ENCODE measurements at regions not wholly inside any gene's neighbourhood (a gene's known extent, or its start where the extent isn't known, plus 50 kb on each side); places are given as distances from the start of the nearest gene placed in this dataset.

DNA sequence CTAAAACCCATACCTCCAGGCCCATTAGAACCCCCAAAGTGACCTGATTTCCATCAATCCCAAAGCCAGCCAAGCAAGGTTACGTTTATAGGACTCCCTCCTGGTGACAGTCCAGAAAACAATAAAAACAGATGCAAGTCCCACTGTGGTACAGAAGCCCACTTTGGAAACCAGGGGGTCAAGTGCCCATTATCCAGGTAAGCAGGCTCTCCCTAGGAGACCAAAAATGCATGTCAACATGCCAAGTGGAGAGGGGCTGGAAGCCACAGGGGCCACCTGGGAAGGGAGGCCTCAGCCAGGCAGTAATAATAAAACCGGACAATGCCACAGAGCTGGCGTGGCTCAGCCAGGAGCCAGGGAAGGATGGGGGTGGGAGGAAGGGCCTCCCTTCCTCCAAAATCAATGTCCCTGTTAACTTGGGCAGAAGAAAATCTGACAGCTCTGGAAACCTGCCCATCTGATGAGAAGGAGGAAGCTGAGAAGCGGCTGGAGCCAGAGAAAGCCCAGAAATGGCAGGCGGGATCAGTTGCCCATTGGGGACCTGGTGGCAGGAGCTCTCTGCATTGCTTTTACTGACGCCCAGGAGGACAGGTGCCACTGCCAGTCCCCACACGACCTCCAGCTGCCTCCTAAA lies 160.4 kb downstream of the ZIC5 start:
- Histone ChIP-seq H3K9ac (ENCODE audit: low read depth, low read length) (no peak overlapping the region), H3K27me3 (ENCODE audit: control insufficient read depth, insufficient read depth, low read length) (no peaks in the 10 kb centered on the region), H3K36me3 (ENCODE audit: control insufficient read depth, insufficient read depth, low read length) (no peaks in the 10 kb centered on the region), H3K9me3 (ENCODE audit: control insufficient read depth, insufficient read depth, low read length) (no peaks in the 10 kb centered on the region), H3K4me3 (ENCODE audit: low read depth, low read length) (no peak overlapping the region), H3K4me1 (ENCODE audit: control insufficient read depth, insufficient read depth, low read length) (peaks cover 5% of the 10 kb centered on the region)

DNA sequence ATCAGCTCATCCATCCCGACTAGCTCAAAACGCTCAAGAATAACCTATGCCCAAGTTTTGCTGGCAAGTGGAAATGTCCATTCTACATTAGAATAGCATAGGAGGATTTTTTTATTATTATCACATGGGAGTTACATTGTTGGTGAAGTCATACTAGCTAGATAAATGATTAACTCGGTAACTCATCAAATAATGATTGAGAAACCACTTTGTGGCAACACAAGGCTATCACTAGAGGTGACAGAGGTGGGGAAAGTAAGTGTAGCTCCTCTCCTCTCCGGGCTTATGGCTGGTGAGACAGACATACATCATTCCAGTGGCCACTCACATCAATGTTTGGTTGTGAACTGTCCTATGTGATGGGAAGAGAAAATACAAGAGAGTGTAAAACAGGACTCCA lies 161.6 kb downstream of the ZIC5 start:
- Histone ChIP-seq H3K4me1 (ENCODE audit: control insufficient read depth, insufficient read depth, low read length) (peaks cover 8% of the 10 kb centered on the region), H3K4me3 (ENCODE audit: low read depth, low read length) (no peak overlapping the region), H3K9me3 (ENCODE audit: control insufficient read depth, insufficient read depth, low read length) (no peaks in the 10 kb centered on the region), H3K36me3 (ENCODE audit: control insufficient read depth, insufficient read depth, low read length) (no peaks in the 10 kb centered on the region), H3K9ac (ENCODE audit: low read depth, low read length) (no peak overlapping the region), H3K27me3 (ENCODE audit: control insufficient read depth, insufficient read depth, low read length) (no peaks in the 10 kb centered on the region)

DNA sequence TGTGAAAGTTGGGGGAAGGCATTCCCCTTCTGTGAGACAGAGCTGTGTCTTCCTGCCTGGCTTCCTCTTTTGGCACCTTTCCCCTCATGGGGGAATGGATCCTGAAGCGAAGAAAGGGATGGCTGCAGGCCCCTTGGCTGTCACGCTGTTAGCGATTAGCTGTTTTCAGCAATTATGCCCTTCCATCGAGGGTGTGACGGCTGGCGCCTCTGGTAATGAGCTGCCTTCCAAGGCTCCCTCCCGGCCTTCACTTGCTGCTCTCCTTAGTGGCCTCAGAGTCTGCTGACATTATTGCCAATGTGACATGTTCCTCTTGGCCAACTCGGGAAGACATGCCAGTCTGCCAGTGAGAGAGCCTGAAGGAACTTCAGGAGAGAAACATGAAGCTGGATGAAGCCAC lies 162.1 kb downstream of the ZIC5 start:
- H3K27me3 ChIP-seq (ENCODE audit: control insufficient read depth, insufficient read depth, low read length): no peaks in the 10 kb centered on the region
- no peaks in the 10 kb centered on the region for H3K9me3 ChIP-seq (ENCODE audit: control insufficient read depth, insufficient read depth, low read length)
- no peaks in the 10 kb centered on the region for H3K36me3 ChIP-seq (ENCODE audit: control insufficient read depth, insufficient read depth, low read length)
- no peak overlapping the region for H3K9ac ChIP-seq (ENCODE audit: low read depth, low read length)
- H3K4me3 ChIP-seq (ENCODE audit: low read depth, low read length): no peak overlapping the region
- H3K4me1 ChIP-seq (ENCODE audit: control insufficient read depth, insufficient read depth, low read length): peaks cover 12% of the 10 kb centered on the region

DNA sequence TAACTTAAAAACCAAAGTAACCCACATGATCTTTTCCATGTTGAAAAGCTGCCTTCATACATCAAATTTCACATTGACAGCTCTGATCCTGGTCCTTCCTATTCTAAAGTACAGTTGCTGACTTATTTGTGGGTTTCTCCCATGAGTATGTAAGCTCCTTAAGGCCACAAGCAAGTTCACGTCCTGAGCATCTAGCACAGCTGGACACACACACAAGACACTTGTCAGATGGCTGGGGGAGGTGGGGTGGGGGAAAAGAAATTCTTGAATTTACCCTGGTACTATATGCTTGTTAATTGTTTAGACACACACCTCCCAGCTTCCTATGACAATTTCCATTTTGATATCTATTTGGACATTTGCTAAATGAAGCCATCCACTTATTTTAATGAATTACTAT lies 162.8 kb downstream of the ZIC5 start:
- Histone ChIP-seq H3K4me3 (ENCODE audit: low read depth, low read length) (no peak overlapping the region), H3K27me3 (ENCODE audit: control insufficient read depth, insufficient read depth, low read length) (no peaks in the 10 kb centered on the region), H3K36me3 (ENCODE audit: control insufficient read depth, insufficient read depth, low read length) (no peaks in the 10 kb centered on the region), H3K9me3 (ENCODE audit: control insufficient read depth, insufficient read depth, low read length) (no peaks in the 10 kb centered on the region), H3K9ac (ENCODE audit: low read depth, low read length) (no peak overlapping the region), H3K4me1 (ENCODE audit: control insufficient read depth, insufficient read depth, low read length) (peaks cover 17% of the 10 kb centered on the region)

DNA sequence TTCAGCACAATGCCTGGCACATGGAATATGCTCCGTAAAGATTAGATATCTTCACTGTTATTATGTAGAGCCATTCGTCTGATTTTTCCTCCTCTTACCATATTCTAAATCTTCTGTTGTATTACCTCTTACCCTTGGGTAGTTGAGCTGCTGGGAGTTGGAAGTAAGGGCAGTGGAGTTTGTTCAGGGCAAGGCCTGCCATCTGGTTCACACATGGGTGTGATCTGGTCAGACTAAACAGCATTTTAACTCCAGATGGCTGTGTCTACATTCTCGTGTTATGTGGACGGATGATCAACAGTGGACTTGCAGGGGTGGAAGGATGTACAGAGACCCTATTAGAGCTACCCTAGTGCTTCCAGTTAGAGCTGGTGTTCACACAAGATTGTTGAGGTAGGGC lies 164.9 kb downstream of the ZIC5 start:
- H3K4me1 ChIP-seq (ENCODE audit: control insufficient read depth, insufficient read depth, low read length): peaks cover 17% of the 10 kb centered on the region
- H3K4me3 ChIP-seq (ENCODE audit: low read depth, low read length): no peak overlapping the region
- H3K9ac ChIP-seq (ENCODE audit: low read depth, low read length): no peak overlapping the region
- no peaks in the 10 kb centered on the region for H3K36me3 ChIP-seq (ENCODE audit: control insufficient read depth, insufficient read depth, low read length)
- no peaks in the 10 kb centered on the region for H3K9me3 ChIP-seq (ENCODE audit: control insufficient read depth, insufficient read depth, low read length)
- no peaks in the 10 kb centered on the region for H3K27me3 ChIP-seq (ENCODE audit: control insufficient read depth, insufficient read depth, low read length)

DNA sequence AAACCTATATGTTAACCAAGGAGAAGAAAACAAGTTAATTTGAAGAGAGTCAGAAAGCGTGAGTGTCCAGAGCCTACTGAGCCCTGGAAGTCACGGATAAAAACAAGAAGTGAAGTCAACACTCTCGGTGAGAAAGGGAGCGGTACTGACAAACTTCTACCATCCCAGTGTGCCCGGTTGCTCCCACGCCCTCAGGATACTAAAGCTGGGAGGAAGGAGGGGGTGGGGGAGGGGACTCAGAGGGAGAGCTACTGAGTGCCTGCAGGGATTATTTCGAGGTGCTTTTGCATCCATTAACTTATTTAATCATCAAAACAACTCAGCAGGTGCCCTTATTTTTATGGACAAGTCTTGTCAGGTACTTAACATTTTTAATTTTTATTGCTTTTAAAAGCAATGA lies 166.2 kb downstream of the ZIC5 start:
- no peak overlapping the region for H3K9ac ChIP-seq (ENCODE audit: low read depth, low read length)

DNA sequence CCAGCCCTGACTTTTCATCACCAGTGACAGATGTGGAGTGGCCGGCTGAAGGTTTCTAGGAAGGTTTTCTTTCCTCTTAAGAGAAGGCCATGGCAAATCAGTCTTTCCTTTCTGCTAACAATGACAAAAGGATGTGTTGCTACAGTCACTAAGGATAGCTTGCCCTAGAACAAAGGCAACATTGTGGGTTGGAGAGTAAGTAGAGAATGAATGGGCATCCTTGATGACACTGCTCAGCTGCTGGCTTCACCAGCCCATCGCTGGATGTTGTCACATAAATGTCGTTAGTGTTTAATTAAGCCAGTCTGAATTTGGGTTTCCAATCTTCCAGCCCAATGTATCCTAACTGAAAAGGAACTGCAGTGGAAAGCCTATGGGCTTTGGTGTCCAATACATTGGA lies 168.4 kb downstream of the ZIC5 start:
- Histone ChIP-seq H3K9me3 (ENCODE audit: control insufficient read depth, insufficient read depth, low read length) (no peaks in the 10 kb centered on the region), H3K4me1 (ENCODE audit: control insufficient read depth, insufficient read depth, low read length) (peaks cover 29% of the 10 kb centered on the region), H3K4me3 (ENCODE audit: low read depth, low read length) (no peak overlapping the region), H3K27me3 (ENCODE audit: control insufficient read depth, insufficient read depth, low read length) (no peaks in the 10 kb centered on the region), H3K36me3 (ENCODE audit: control insufficient read depth, insufficient read depth, low read length) (no peaks in the 10 kb centered on the region), H3K9ac (ENCODE audit: low read depth, low read length) (no peak overlapping the region)

More for the DNA sequence above, 166.2 kb downstream of the ZIC5 start:
- Histone ChIP-seq H3K27me3 (ENCODE audit: control insufficient read depth, insufficient read depth, low read length) (no peaks in the 10 kb centered on the region), H3K36me3 (ENCODE audit: control insufficient read depth, insufficient read depth, low read length) (no peaks in the 10 kb centered on the region), H3K4me1 (ENCODE audit: control insufficient read depth, insufficient read depth, low read length) (peaks cover 17% of the 10 kb centered on the region), H3K4me3 (ENCODE audit: low read depth, low read length) (no peak overlapping the region), H3K9me3 (ENCODE audit: control insufficient read depth, insufficient read depth, low read length) (no peaks in the 10 kb centered on the region)

DNA sequence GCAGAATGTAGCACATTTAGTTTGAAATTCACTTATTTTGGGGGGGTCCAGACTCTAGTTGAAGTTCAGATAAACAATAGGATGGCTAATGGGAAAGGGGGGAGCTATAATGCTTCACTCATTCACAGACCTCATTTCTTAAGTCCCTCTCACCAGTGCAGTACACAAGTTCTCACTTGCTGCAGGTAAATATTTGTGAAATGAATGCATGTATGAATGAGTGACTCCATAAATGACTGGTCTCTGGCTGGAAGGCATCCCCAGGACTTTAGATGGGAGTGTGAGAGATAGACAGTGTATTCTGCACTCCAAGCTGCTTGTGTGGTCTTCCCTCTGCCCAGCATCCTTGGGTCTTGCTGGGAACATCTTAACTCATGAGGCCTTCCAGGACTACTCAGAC lies 169.2 kb downstream of the ZIC5 start:
- Histone ChIP-seq H3K4me1 (ENCODE audit: control insufficient read depth, insufficient read depth, low read length) (peaks cover 36% of the 10 kb centered on the region), H3K9me3 (ENCODE audit: control insufficient read depth, insufficient read depth, low read length) (no peaks in the 10 kb centered on the region), H3K9ac (ENCODE audit: low read depth, low read length) (no peak overlapping the region), H3K27me3 (ENCODE audit: control insufficient read depth, insufficient read depth, low read length) (no peaks in the 10 kb centered on the region), H3K36me3 (ENCODE audit: control insufficient read depth, insufficient read depth, low read length) (no peaks in the 10 kb centered on the region), H3K4me3 (ENCODE audit: low read depth, low read length) (no peak overlapping the region)

DNA sequence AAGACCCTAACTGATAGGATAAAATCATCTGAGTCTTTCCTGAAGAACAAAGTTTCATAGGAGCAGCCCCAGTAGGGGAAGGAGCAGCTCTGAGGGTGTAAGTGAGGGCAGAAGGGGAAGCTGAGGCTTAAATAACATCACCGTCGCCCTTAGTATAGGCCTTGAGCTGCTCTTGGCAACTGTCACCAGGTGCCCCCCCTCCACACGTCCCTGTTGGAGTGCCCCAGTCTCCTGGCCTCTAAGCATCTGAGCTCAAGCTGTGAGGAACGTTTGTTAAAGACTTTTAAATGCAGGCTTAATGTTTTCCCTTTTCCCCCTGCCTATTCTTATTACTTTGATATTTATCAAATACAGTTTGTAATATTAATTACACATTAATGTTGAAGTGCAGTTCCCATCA lies 170.6 kb downstream of the ZIC5 start:
- H3K4me1 ChIP-seq (ENCODE audit: control insufficient read depth, insufficient read depth, low read length): peaks cover 34% of the 10 kb centered on the region
- H3K4me3 ChIP-seq (ENCODE audit: low read depth, low read length): no peak overlapping the region
- no peaks in the 10 kb centered on the region for H3K36me3 ChIP-seq (ENCODE audit: control insufficient read depth, insufficient read depth, low read length)
- no peak overlapping the region for H3K9ac ChIP-seq (ENCODE audit: low read depth, low read length)
- H3K27me3 ChIP-seq (ENCODE audit: control insufficient read depth, insufficient read depth, low read length): no peaks in the 10 kb centered on the region
- no peaks in the 10 kb centered on the region for H3K9me3 ChIP-seq (ENCODE audit: control insufficient read depth, insufficient read depth, low read length)

DNA sequence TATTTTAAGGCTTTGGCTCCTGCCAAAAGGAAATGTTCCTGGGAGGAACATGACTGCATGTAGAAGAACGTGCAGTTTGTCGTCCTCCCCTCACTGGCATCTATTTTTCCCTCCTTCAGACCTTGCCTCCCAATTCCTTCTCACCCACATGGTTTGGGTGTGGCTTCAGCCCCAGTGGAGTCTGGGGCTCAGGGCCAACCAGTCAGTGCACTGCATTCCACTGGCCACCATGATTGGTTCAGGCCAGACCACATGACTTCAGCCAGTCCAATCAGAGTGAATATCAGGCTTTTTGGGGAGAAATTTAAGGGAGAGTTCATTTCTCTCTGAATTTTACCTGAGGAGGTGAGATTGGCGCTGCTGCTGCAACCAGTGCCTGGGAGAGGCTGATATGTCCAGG lies 171.6 kb downstream of the ZIC5 start:
- H3K4me3 ChIP-seq (ENCODE audit: low read depth, low read length): no peak overlapping the region
- H3K36me3 ChIP-seq (ENCODE audit: control insufficient read depth, insufficient read depth, low read length): no peaks in the 10 kb centered on the region
- H3K27me3 ChIP-seq (ENCODE audit: control insufficient read depth, insufficient read depth, low read length): no peaks in the 10 kb centered on the region
- H3K9me3 ChIP-seq (ENCODE audit: control insufficient read depth, insufficient read depth, low read length): no peaks in the 10 kb centered on the region
- H3K9ac ChIP-seq (ENCODE audit: low read depth, low read length): no peak overlapping the region
- peaks cover 32% of the 10 kb centered on the region for H3K4me1 ChIP-seq (ENCODE audit: control insufficient read depth, insufficient read depth, low read length)

DNA sequence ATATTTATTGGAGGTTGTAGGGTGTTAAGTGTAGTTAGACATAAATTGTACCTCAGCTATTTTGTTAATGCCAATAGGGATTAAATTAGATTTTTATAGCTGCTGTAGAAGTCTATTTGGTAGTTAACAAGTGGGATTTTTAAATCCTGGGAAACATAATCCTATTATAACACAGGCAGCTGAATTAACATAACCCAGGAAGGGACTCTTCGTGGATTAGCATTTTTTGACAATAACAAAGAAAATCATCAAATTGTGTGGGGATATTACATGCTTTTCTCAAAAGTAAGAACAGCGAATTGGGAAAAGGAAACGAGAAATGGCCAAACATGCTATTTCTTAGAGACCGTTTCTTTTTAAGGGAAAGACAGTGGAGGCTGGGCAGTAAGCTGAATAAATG lies 172.8 kb downstream of the ZIC5 start:
- Histone ChIP-seq H3K9ac (ENCODE audit: low read depth, low read length) (no peak overlapping the region), H3K4me3 (ENCODE audit: low read depth, low read length) (no peak overlapping the region), H3K27me3 (ENCODE audit: control insufficient read depth, insufficient read depth, low read length) (no peaks in the 10 kb centered on the region), H3K4me1 (ENCODE audit: control insufficient read depth, insufficient read depth, low read length) (peaks cover 22% of the 10 kb centered on the region), H3K36me3 (ENCODE audit: control insufficient read depth, insufficient read depth, low read length) (no peaks in the 10 kb centered on the region), H3K9me3 (ENCODE audit: control insufficient read depth, insufficient read depth, low read length) (no peaks in the 10 kb centered on the region)

DNA sequence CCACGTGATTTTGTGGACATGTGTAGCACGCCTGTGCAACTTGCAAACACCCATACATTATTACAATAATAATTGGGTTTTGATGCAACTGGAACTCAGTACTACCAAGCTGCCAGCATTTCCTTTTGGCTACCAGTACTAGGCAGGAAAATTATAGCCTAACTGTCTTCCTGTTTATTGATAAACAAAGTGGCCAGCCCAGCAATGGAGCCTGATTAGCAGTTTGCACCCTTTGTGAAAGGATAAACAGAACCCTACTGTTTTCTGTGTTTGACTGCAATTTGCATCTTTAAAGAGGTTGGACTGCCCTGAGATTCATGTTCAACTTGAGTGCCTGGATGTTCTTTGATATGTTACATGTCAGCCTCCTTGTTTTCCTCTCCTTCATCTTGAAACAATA lies 173.9 kb downstream of the ZIC5 start:
- H3K4me3 ChIP-seq (ENCODE audit: low read depth, low read length): no peak overlapping the region
- H3K9ac ChIP-seq (ENCODE audit: low read depth, low read length): no peak overlapping the region
- no peaks in the 10 kb centered on the region for H3K36me3 ChIP-seq (ENCODE audit: control insufficient read depth, insufficient read depth, low read length)
- H3K9me3 ChIP-seq (ENCODE audit: control insufficient read depth, insufficient read depth, low read length): no peaks in the 10 kb centered on the region
- H3K4me1 ChIP-seq (ENCODE audit: control insufficient read depth, insufficient read depth, low read length): peaks cover 30% of the 10 kb centered on the region
- H3K27me3 ChIP-seq (ENCODE audit: control insufficient read depth, insufficient read depth, low read length): no peaks in the 10 kb centered on the region
